Thyroid gland (tissue), 4 donors: ENCODE measurements at regions not wholly inside any gene's neighbourhood (a gene's known extent, or its start where the extent isn't known, plus 50 kb on each side); places are given as distances from the start of the nearest gene placed in this dataset.

Experiments used
- DNase-seq, 2 donors: peaks; one replicate each; pipeline ENCODE4 v3.0.0-alpha.2; 2019
- H3K27ac ChIP-seq, 3 donors: fragments of 200-600 bp; sonication (generic); 1 replicate in 2 of 3; 2 replicates in 1 of 3; pipeline ENCODE4 v1.5.1; 2016 to 2019; ENCODE audit warnings: mild to moderate bottlenecking in 1 of 3, moderate library complexity in 1 of 3
- H3K27me3 ChIP-seq: fragments of 200-600 bp; sonication (generic); one replicate; pipeline ENCODE4 v1.5.1; 2019
- H3K36me3 ChIP-seq, 2 donors: fragments of 200-600 bp; sonication (generic); one replicate each; pipeline ENCODE4 v1.5.1; 2016 to 2019
- H3K4me1 ChIP-seq, 2 donors: fragments of 200-600 bp; sonication (generic); one replicate each; pipeline ENCODE4 v1.5.1; 2017 to 2019
- H3K4me3 ChIP-seq, 3 donors: fragments of 200-600 bp; sonication (generic); replicated peaks in 1 of 3; 1 replicate in 2 of 3; 2 replicates in 1 of 3; pipeline ENCODE4 v1.5.1; 2016; ENCODE audit warnings: mild to moderate bottlenecking in 1 of 3
- H3K9me3 ChIP-seq: fragments of 200-600 bp; sonication (generic); one replicate; pipeline ENCODE4 v1.5.1; 2017
- CTCF ChIP-seq, 6 experiments: fragments of 200-600 bp in 3 of 6; fragments of 450-650 bp in 3 of 6; sonication (generic) in 3 of 6; IDR thresholded peaks; one replicate each; pipeline ENCODE4 v1.5.1; 2016 to 2019; ENCODE audit warnings: antibody characterized with exemption in 6 of 6, mild to moderate bottlenecking in 2 of 6, inconsistent platforms in 1 of 6, moderate library complexity in 1 of 6
- POLR2A ChIP-seq, 2 donors: fragments of 450-650 bp; IDR thresholded peaks; one replicate each; pipeline ENCODE4 v1.6.1; 2017; ENCODE audit warnings: antibody characterized with exemption in 2 of 2, mild to moderate bottlenecking in 2 of 2, moderate library complexity in 1 of 2
- WGBS, 2 donors: methylation state at CpG; one replicate each; pipeline ENCODE4 v1.1.5; 2017; 5-methylcytosine and 5-hydroxymethylcytosine counted together
- intact Hi-C: fragments of 100-400 bp; cut with DNase I; formaldehyde crosslinking; loops from one replicate; pipeline ENCODE4 v1.15.1; 2023

GRCh38 chr13:73514208-73514607, 455.4 kb downstream of the KLF5 start:
- no peak for DNase-seq
- Histone ChIP-seq H3K36me3 (no peaks in the 10 kb centered on the region), H3K27ac (no peak overlapping the region), H3K4me3 (no peak overlapping the region), H3K9me3 (no peaks in the 10 kb centered on the region), H3K4me1 (peaks cover 0 to 6% of the 10 kb centered on the region in 2 donors), H3K27me3 (no peaks in the 10 kb centered on the region)
- intact Hi-C loops, result no loop called here
- TF ChIP-seq CTCF (IDR thresholded peaks at IDR 0.05) (no peak), POLR2A (IDR thresholded peaks at IDR 0.05) (no peak)
- 84 to 85% methylated on average over 2 of the region's 2 CpGs for WGBS, 2 donors

GRCh38 chr13:73513751-73514150, 454.9 kb downstream of the KLF5 start:
- Histone ChIP-seq H3K27ac (no peak overlapping the region), H3K4me1 (peaks cover 0 to 6% of the 10 kb centered on the region in 2 donors), H3K9me3 (no peaks in the 10 kb centered on the region), H3K4me3 (no peak overlapping the region), H3K27me3 (no peaks in the 10 kb centered on the region), H3K36me3 (no peaks in the 10 kb centered on the region)
- DNase-seq, result no peak
- no peak for TF ChIP-seq CTCF (IDR thresholded peaks at IDR 0.05)
- TF ChIP-seq POLR2A (IDR thresholded peaks at IDR 0.05), result no peak
- intact Hi-C loops, result no loop called here
- WGBS, 2 donors, result 85 to 87% methylated on average over 3 of the region's 3 CpGs

GRCh38 chr13:73508841-73509240, 450.0 kb downstream of the KLF5 start:
- Histone ChIP-seq H3K4me3 (no peak overlapping the region), H3K4me1 (peaks cover 0 to 6% of the 10 kb centered on the region in 2 donors), H3K9me3 (no peaks in the 10 kb centered on the region), H3K27ac (no peak overlapping the region), H3K27me3 (no peaks in the 10 kb centered on the region), H3K36me3 (no peaks in the 10 kb centered on the region)
- intact Hi-C loops, result no loop called here
- TF ChIP-seq POLR2A (IDR thresholded peaks at IDR 0.05) (no peak), CTCF (IDR thresholded peaks at IDR 0.05) (no peak)
- DNase-seq, result no peak
- WGBS, 2 donors, result 89 to 96% methylated on average over 2 of the region's 2 CpGs

GRCh38 chr13:73505376-73505890, 446.6 kb downstream of the KLF5 start:
- no peaks in the 10 kb centered on the region for H3K4me1 ChIP-seq
- H3K4me3 ChIP-seq, result no peak overlapping the region
- no peaks in the 10 kb centered on the region for H3K36me3 ChIP-seq
- no peak for DNase-seq
- 87 to 89% methylated on average over 5 of the region's 5 CpGs for WGBS, 2 donors
- intact Hi-C loops, result no loop called here
- no peak for TF ChIP-seq POLR2A (IDR thresholded peaks at IDR 0.05)
- TF ChIP-seq CTCF (IDR thresholded peaks at IDR 0.05), result no peak
- no peak overlapping the region for H3K27ac ChIP-seq
- no peaks in the 10 kb centered on the region for H3K27me3 ChIP-seq
- no peaks in the 10 kb centered on the region for H3K9me3 ChIP-seq

- WGBS, 2 donors, result 91 to 95% methylated on average over 4 of the region's 4 CpGs
- no peaks in the 10 kb centered on the region for H3K9me3 ChIP-seq
- no peaks in the 10 kb centered on the region for H3K4me1 ChIP-seq
- no peak for DNase-seq
- H3K27ac ChIP-seq, result no peak overlapping the region
- no peak overlapping the region for H3K4me3 ChIP-seq
- intact Hi-C loops, result no loop called here
- TF ChIP-seq POLR2A (IDR thresholded peaks at IDR 0.05) (no peak), CTCF (IDR thresholded peaks at IDR 0.05) (no peak)
- no peaks in the 10 kb centered on the region for H3K27me3 ChIP-seq
- H3K36me3 ChIP-seq, result no peaks in the 10 kb centered on the region
Observed at GRCh38 chr13:73499695-73500094, 440.9 kb downstream of the KLF5 start.
